IPS-18a (cell line): ENCODE measurements at regions not wholly inside any gene's neighbourhood (a gene's known extent, or its start where the extent isn't known, plus 50 kb on each side); places are given as distances from the start of the nearest gene placed in this dataset.

Experiments used
- H3K27ac ChIP-seq: one replicate; pipeline ENCODE4 v1.5.1; 2013; ENCODE audit warnings: low read length
- H3K27me3 ChIP-seq: one replicate; pipeline ENCODE4 v1.6.1; 2013; ENCODE audit warnings: mild to moderate bottlenecking, low read length; ENCODE audit not compliant: control insufficient read depth, insufficient read depth
- H3K36me3 ChIP-seq: one replicate; pipeline ENCODE4 v1.6.1; 2013; ENCODE audit warnings: low read depth, low read length; ENCODE audit not compliant: control insufficient read depth
- H3K4me1 ChIP-seq: one replicate; pipeline ENCODE4 v1.6.1; 2013; ENCODE audit warnings: low read depth, low read length; ENCODE audit not compliant: control insufficient read depth
- H3K4me3 ChIP-seq: one replicate; pipeline ENCODE4 v1.5.1; 2013; ENCODE audit warnings: low read length
- H3K9ac ChIP-seq: one replicate; pipeline ENCODE4 v1.6.1; 2013; ENCODE audit warnings: mild to moderate bottlenecking, low read length, moderate library complexity
- H3K9me3 ChIP-seq: one replicate; pipeline ENCODE4 v1.6.1; 2013; ENCODE audit warnings: low read depth, low read length; ENCODE audit not compliant: control insufficient read depth

- Histone ChIP-seq H3K36me3 (no peaks in the 10 kb centered on the region), H3K4me3 (no peak overlapping the region), H3K9ac (no peak overlapping the region), H3K27ac (no peak overlapping the region), H3K27me3 (no peaks in the 10 kb centered on the region), H3K9me3 (no peaks in the 10 kb centered on the region), H3K4me1 (no peaks in the 10 kb centered on the region)
Observed at GRCh38 chr4:142974328-142974727, 128.2 kb upstream of the INPP4B start.

- H3K4me1 ChIP-seq: no peaks in the 10 kb centered on the region
- no peaks in the 10 kb centered on the region for H3K36me3 ChIP-seq
- no peak overlapping the region for H3K4me3 ChIP-seq
- H3K9me3 ChIP-seq: no peaks in the 10 kb centered on the region
- H3K27ac ChIP-seq: no peak overlapping the region
- H3K27me3 ChIP-seq: no peaks in the 10 kb centered on the region
- no peak overlapping the region for H3K9ac ChIP-seq
Observed at GRCh38 chr4:142975618-142976017, 129.5 kb upstream of the INPP4B start.

GRCh38 chr4:142976482-142976881, 130.4 kb upstream of the INPP4B start:
- H3K36me3 ChIP-seq: no peaks in the 10 kb centered on the region
- no peak overlapping the region for H3K27ac ChIP-seq
- no peaks in the 10 kb centered on the region for H3K4me1 ChIP-seq
- no peaks in the 10 kb centered on the region for H3K9me3 ChIP-seq
- no peaks in the 10 kb centered on the region for H3K27me3 ChIP-seq
- H3K9ac ChIP-seq: no peak overlapping the region
- H3K4me3 ChIP-seq: no peak overlapping the region

GRCh38 chr4:142977182-142977581, 131.1 kb upstream of the INPP4B start:
- no peak overlapping the region for H3K9ac ChIP-seq
- no peaks in the 10 kb centered on the region for H3K4me1 ChIP-seq

GRCh38 chr4:142983065-142983464, 137.0 kb upstream of the INPP4B start:
- Histone ChIP-seq H3K36me3 (no peaks in the 10 kb centered on the region), H3K4me3 (no peak overlapping the region), H3K9ac (no peak overlapping the region), H3K27ac (no peak overlapping the region), H3K27me3 (no peaks in the 10 kb centered on the region), H3K9me3 (no peaks in the 10 kb centered on the region), H3K4me1 (peaks cover 8% of the 10 kb centered on the region)

More at GRCh38 chr4:142977182-142977581, 131.1 kb upstream of the INPP4B start:
- Histone ChIP-seq H3K27ac (no peak overlapping the region), H3K9me3 (no peaks in the 10 kb centered on the region), H3K36me3 (no peaks in the 10 kb centered on the region), H3K27me3 (no peaks in the 10 kb centered on the region), H3K4me3 (no peak overlapping the region)

- Histone ChIP-seq H3K36me3 (no peaks in the 10 kb centered on the region), H3K4me3 (no peak overlapping the region), H3K9ac (no peak overlapping the region), H3K9me3 (no peaks in the 10 kb centered on the region), H3K27ac (no peak overlapping the region), H3K4me1 (peaks cover 8% of the 10 kb centered on the region), H3K27me3 (no peaks in the 10 kb centered on the region)
Observed at GRCh38 chr4:142983589-142983988, 137.5 kb upstream of the INPP4B start.

- no peak overlapping the region for H3K4me3 ChIP-seq
- H3K27me3 ChIP-seq: no peaks in the 10 kb centered on the region
- H3K9me3 ChIP-seq: no peaks in the 10 kb centered on the region
- H3K27ac ChIP-seq: no peak overlapping the region
- H3K36me3 ChIP-seq: no peaks in the 10 kb centered on the region
- no peak overlapping the region for H3K9ac ChIP-seq
- peaks cover 8% of the 10 kb centered on the region for H3K4me1 ChIP-seq
Observed at GRCh38 chr4:142984871-142985585, 138.9 kb upstream of the INPP4B start.

GRCh38 chr4:143016171-143016570, 168.5 kb upstream of the USP38 start:
- H3K4me3 ChIP-seq: no peak overlapping the region
- H3K9me3 ChIP-seq: no peaks in the 10 kb centered on the region
- no peaks in the 10 kb centered on the region for H3K4me1 ChIP-seq
- H3K9ac ChIP-seq: no peak overlapping the region
- no peaks in the 10 kb centered on the region for H3K27me3 ChIP-seq
- H3K27ac ChIP-seq: no peak overlapping the region
- H3K36me3 ChIP-seq: no peaks in the 10 kb centered on the region

- no peak overlapping the region for H3K27ac ChIP-seq
- no peaks in the 10 kb centered on the region for H3K9me3 ChIP-seq
- H3K4me1 ChIP-seq: no peaks in the 10 kb centered on the region
- no peak overlapping the region for H3K9ac ChIP-seq
- no peak overlapping the region for H3K4me3 ChIP-seq
- no peaks in the 10 kb centered on the region for H3K27me3 ChIP-seq
- H3K36me3 ChIP-seq: no peaks in the 10 kb centered on the region
Observed at GRCh38 chr4:143017210-143017609, 167.5 kb upstream of the USP38 start.

GRCh38 chr4:143019351-143019750, 165.4 kb upstream of the USP38 start:
- Histone ChIP-seq H3K27ac (no peak overlapping the region), H3K9me3 (no peaks in the 10 kb centered on the region), H3K4me1 (no peaks in the 10 kb centered on the region), H3K4me3 (no peak overlapping the region), H3K9ac (no peak overlapping the region), H3K27me3 (no peaks in the 10 kb centered on the region), H3K36me3 (no peaks in the 10 kb centered on the region)

- Histone ChIP-seq H3K36me3 (no peaks in the 10 kb centered on the region), H3K9ac (no peak overlapping the region), H3K4me3 (no peak overlapping the region), H3K4me1 (no peaks in the 10 kb centered on the region), H3K27ac (no peak overlapping the region), H3K27me3 (no peaks in the 10 kb centered on the region), H3K9me3 (no peaks in the 10 kb centered on the region)
Observed at GRCh38 chr4:143021384-143021783, 163.3 kb upstream of the USP38 start.

GRCh38 chr4:143023239-143023918, 161.3 kb upstream of the USP38 start:
- H3K4me3 ChIP-seq: no peak overlapping the region
- H3K9ac ChIP-seq: no peak overlapping the region
- no peak overlapping the region for H3K27ac ChIP-seq
- H3K36me3 ChIP-seq: no peaks in the 10 kb centered on the region
- H3K4me1 ChIP-seq: no peaks in the 10 kb centered on the region
- no peaks in the 10 kb centered on the region for H3K27me3 ChIP-seq
- no peaks in the 10 kb centered on the region for H3K9me3 ChIP-seq
